T-helper 2 cell treated with Interferon-gamma antibody and Interleukin-4, amounts not matched to agents 5 μg/mL and 100 μg/mL, for 36 hours (primary cell): ENCODE measurements at regions not wholly inside any gene's neighbourhood (a gene's known extent, or its start where the extent isn't known, plus 50 kb on each side); places are given as distances from the start of the nearest gene placed in this dataset.
"Not testable (repeated sequence)": the region's sequence is repeated elsewhere in the genome, so short reads cannot be mapped to it uniquely, and the experiment has no call there.

Experiments
- DNase-seq: peaks from one replicate; pipeline ENCODE4 v3.0.0; 2021; ENCODE audit warnings: low spot score
- H3K27ac Mint-ChIP-seq: one replicate; pipeline ENCODE4 v1.8.0; 2021; ENCODE audit warnings: mild to moderate bottlenecking, mixed read lengths
- H3K27me3 Mint-ChIP-seq: one replicate; pipeline ENCODE4 v1.8.0; 2021; ENCODE audit warnings: low read depth, mixed read lengths
- H3K36me3 Mint-ChIP-seq: one replicate; pipeline ENCODE4 v1.8.0; 2021; ENCODE audit warnings: low read depth, mixed read lengths
- H3K4me1 Mint-ChIP-seq: one replicate; pipeline ENCODE4 v1.8.0; 2021; ENCODE audit warnings: low read depth, mixed read lengths
- H3K4me3 Mint-ChIP-seq: one replicate; pipeline ENCODE4 v1.8.0; 2022; ENCODE audit warnings: mild to moderate bottlenecking, moderate library complexity, mixed read lengths
- H3K9me3 Mint-ChIP-seq: one replicate; pipeline ENCODE4 v1.8.0; 2021; ENCODE audit warnings: mixed read lengths

DNA sequence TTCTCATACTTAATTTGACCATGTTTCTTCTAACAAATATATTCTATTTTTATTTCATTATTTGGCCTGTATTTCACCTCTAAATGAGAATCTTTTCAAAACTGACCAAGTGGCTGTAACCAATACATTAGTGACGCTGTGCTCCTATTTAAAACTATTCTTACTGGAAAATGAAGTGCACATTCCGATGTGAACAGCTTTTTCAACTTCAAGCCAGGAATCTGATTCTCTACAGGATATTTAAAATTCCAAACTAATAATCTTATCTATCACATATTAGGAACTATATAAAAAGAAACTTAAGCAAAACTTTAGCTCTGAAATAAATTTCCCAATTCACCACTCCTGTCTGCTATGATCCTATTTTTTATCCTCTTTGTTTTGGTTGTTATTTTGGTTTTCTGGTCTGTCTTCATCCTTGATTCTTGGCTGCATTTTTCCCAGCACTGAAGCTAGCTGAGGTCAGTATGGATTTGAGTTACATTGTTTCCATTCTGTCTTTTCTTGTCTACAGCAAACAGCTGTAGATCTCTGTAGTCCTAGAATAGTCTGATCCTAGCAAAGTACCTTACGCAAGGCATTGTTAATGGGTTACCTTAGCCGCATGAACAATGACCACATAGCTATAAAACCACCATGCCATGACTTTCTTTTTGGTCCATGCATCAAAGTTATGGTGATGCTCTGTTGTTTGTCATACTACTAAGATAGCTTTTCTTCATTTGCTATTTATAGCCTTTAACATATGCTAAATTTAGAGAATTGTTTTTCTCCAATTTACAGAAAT, 748.6 kb upstream of the SPRY2 start:
- H3K9me3 Mint-ChIP-seq, result peaks cover 13% of the 10 kb centered on the region
- no peak for DNase-seq
- no peak overlapping the region for H3K4me3 Mint-ChIP-seq
- H3K27me3 Mint-ChIP-seq, result no peaks in the 10 kb centered on the region
- H3K27ac Mint-ChIP-seq, result no peak overlapping the region
- H3K4me1 Mint-ChIP-seq, result no peaks in the 10 kb centered on the region
- H3K36me3 Mint-ChIP-seq, result no peaks in the 10 kb centered on the region

DNA sequence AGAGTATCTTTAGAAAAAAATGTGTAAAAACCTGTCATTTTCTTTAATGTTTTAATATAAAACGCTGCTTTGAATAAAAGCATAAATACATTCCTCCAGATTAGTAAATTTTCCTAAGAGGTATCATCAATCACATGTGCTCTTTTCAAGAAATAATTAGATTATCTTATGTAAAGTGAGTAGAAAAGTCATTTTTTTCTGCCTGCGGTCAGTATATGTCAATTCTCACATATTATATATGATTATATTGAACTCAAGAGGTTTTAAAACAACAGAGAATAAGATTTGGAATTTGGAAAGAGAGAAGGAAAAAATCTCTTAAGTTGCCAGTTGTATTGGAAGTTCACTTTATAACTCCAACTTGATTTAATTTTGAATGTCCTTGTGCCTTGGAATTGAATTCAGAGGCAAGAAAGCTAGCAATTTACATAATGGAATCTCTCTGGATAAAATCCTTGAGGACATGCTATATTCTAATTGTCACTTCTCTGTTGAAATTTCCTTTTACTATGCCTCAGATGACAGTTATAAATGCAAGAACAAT, 740.1 kb upstream of the SPRY2 start:
- Mint-ChIP-seq H3K4me3 (no peak overlapping the region), H3K9me3 (peaks cover 10% of the 10 kb centered on the region), H3K27me3 (no peaks in the 10 kb centered on the region), H3K4me1 (no peaks in the 10 kb centered on the region), H3K36me3 (no peaks in the 10 kb centered on the region), H3K27ac (no peak overlapping the region)
- no peak for DNase-seq

DNA sequence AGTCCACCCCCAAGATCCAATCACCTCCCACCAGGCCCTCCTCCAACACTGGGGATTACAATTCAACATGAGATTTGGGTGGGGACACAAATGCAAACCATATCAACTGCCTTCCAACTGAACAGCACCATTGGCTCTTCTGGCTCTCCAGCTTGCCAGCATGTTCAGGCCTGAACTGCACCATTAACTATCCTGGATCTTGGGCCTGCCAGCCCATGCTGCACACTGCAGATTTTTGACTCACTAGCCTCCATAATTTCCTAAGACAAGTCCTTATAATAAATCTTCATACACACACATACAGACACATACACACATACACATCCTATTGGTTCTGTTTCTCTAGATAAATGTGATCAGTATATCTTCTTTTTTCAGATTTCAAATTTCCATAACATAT, 737.1 kb upstream of the SPRY2 start:
- Mint-ChIP-seq H3K4me1 (no peaks in the 10 kb centered on the region), H3K9me3 (peaks cover 10% of the 10 kb centered on the region), H3K27ac (no peak overlapping the region), H3K27me3 (no peaks in the 10 kb centered on the region), H3K4me3 (no peak overlapping the region), H3K36me3 (no peaks in the 10 kb centered on the region)
- no peak for DNase-seq

DNA sequence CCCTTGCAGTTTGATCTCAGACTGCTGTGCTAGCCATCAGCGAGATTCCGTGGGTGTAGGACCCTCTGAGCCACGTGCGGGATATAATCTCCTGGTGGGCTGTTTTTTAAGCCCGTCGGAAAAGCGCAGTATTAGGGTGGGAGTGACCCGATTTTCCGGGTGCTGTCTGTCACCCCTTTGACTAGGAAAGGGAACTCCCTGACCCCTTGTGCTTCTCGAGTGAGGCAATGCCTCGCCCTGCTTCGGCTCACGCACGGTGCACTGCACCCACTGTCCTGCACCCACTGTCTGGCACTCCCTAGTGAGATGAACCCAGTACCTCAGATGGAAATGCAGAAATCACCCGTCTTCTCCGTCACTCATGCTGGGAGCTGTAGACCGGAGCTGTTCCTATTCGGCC, 728.9 kb upstream of the SPRY2 start:
- H3K9me3 Mint-ChIP-seq, H3K4me1 Mint-ChIP-seq: not testable (repeated sequence)

DNA sequence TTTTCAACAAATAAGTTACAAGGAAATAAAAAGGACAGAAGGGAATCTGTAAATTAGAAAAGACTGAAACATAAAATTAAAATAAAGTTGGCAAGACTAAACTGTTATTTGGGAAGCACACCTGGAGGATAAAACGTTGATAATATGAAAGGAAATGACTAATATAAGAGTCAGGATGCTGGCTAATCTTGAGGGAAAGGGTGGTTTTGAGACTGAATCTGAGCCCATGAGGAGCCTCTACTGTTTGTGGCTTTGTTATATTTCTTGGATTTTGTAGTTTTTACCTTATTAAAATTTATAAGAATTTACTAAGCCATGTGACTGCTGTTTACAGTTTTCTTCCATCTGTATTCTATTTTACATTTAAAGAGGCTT, 718.0 kb upstream of the SPRY2 start:
- H3K27ac Mint-ChIP-seq, result no peak overlapping the region

More for the DNA sequence above, 728.9 kb upstream of the SPRY2 start:
- H3K36me3 Mint-ChIP-seq, DNase-seq, H3K4me3 Mint-ChIP-seq, H3K27ac Mint-ChIP-seq, H3K27me3 Mint-ChIP-seq: not testable (repeated sequence)

DNA sequence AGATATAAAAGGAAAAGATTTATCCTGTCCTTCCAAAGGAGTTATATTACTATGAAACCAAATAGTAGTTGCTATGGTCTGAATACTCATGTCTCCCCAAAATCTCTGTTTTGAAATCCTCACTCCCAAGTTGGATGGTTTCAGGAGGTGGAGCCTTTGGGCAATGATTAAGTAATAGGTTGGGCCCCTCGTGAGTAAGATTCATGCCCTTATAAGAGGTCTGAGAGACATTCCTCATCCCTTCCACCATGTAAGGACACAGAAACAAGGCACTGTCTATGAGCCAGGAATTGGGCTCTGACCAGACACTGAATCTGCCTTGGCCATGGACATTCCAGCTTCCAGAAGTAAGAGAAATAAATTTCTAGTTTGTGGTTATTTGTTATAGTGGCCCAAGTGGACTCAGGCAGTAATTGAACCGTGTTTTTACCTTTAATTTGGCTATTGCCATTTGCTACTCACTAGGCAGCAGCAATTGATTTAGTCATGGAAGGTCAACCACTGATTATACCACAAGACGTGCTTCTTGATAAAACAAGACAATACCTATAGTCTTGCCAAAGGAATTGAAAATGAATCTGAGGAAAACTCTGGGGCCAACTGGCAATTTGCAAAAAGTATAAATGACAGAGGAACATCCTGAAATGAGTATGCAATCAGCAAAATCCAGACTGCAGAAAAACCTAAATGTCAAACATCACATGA, 717.4 kb upstream of the SPRY2 start:
- no peaks in the 10 kb centered on the region for H3K27me3 Mint-ChIP-seq
- no peak overlapping the region for H3K4me3 Mint-ChIP-seq
- no peaks in the 10 kb centered on the region for H3K9me3 Mint-ChIP-seq
- H3K36me3 Mint-ChIP-seq, result no peaks in the 10 kb centered on the region
- DNase-seq, result no peak
- no peaks in the 10 kb centered on the region for H3K4me1 Mint-ChIP-seq
- H3K27ac Mint-ChIP-seq, result no peak overlapping the region

More for the DNA sequence above, 718.0 kb upstream of the SPRY2 start:
- H3K27me3 Mint-ChIP-seq, result no peaks in the 10 kb centered on the region
- no peak for DNase-seq
- no peaks in the 10 kb centered on the region for H3K9me3 Mint-ChIP-seq
- no peak overlapping the region for H3K4me3 Mint-ChIP-seq
- H3K4me1 Mint-ChIP-seq, result no peaks in the 10 kb centered on the region
- no peaks in the 10 kb centered on the region for H3K36me3 Mint-ChIP-seq

DNA sequence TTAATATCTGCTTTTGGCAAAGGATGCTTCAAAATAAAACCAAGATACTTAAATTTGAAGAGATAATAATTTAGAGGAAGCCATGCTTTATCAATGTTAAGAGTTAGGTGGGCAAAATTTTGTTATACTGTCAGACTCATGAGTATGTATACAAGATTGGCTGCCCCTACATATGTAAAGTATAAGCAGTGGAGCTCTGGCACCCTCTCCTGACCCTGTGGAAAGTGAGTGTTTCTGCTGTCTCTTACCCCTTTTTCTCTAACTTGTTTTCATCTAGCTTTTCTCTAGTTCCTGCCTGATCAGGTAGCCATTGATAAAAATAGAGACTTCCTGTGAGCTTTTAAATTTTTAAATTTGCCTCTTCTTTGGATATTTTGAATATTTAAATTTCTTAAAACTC, 710.9 kb upstream of the SPRY2 start:
- Mint-ChIP-seq H3K36me3 (no peaks in the 10 kb centered on the region), H3K4me3 (no peak overlapping the region), H3K9me3 (peaks cover 3% of the 10 kb centered on the region), H3K4me1 (no peaks in the 10 kb centered on the region), H3K27ac (no peak overlapping the region), H3K27me3 (no peaks in the 10 kb centered on the region)
- DNase-seq, result no peak

DNA sequence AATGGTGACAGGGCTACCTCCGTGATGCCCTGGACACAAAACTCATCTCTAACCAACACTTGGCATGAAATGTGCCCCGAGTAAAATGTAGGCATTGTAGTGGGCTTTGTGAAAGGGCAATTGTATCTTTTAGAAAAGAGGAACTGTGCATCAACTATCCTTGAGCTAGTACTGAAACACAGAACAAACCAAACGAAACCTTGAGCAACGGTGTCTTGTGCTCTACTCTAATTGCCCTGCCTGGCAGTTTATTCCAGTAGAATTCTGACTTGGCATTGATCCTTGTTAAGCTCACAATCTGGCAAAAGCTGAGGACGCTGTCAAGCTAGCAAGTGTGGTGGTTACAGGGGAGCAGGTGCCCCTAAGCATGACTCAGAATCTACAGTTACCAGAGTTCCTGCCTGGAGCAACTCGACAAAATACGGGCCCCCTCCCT, 707.1 kb upstream of the SPRY2 start:
- H3K9me3 Mint-ChIP-seq, result peaks cover 3% of the 10 kb centered on the region
- no peak overlapping the region for H3K4me3 Mint-ChIP-seq
- H3K36me3 Mint-ChIP-seq, result no peaks in the 10 kb centered on the region
- no peak for DNase-seq
- H3K27ac Mint-ChIP-seq, result no peak overlapping the region
- H3K27me3 Mint-ChIP-seq, result no peaks in the 10 kb centered on the region
- no peaks in the 10 kb centered on the region for H3K4me1 Mint-ChIP-seq

DNA sequence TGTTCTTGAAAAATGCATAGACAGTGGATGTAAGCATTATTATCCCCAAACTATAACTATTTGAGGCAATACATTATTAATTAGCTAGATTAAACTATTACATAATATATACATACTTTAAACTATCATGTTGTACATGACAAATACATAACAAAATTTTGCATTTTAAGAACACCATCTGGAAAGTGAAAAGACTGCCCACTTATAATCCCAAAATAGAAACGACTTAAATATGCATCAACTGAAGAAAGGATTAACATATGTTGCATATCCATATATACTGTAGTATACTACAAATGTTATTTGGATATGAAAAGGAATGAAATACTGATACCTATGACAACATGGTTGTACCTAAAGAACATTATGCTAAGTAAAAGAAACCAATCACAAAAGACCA, 700.8 kb upstream of the SPRY2 start:
- Mint-ChIP-seq H3K9me3 (peaks cover 18% of the 10 kb centered on the region), H3K27me3 (no peaks in the 10 kb centered on the region), H3K4me3 (no peak overlapping the region), H3K36me3 (no peaks in the 10 kb centered on the region), H3K4me1 (no peaks in the 10 kb centered on the region), H3K27ac (no peak overlapping the region)
- DNase-seq, result no peak

DNA sequence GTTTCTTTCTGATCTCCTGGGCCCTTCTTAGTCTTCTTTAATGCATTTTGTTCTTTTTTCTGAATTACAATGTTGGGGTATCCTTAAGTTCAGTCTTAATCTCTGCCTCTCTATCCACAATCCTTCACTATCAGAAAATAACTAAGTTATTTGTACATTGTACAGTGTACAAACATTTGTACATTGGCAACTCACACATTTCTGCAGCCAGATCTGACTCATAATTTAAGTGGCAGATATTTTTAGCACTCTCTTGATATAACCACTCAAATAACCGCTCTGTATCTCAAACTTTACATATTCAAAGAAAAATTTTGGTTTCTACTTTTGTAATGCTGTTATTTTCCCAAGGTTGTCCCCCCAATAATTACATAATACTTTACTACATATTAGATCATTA, 691.1 kb upstream of the SPRY2 start:
- Mint-ChIP-seq H3K4me1 (no peaks in the 10 kb centered on the region), H3K9me3 (peaks cover 4% of the 10 kb centered on the region), H3K27me3 (no peaks in the 10 kb centered on the region), H3K27ac (no peak overlapping the region), H3K36me3 (no peaks in the 10 kb centered on the region), H3K4me3 (no peak overlapping the region)
- no peak for DNase-seq

DNA sequence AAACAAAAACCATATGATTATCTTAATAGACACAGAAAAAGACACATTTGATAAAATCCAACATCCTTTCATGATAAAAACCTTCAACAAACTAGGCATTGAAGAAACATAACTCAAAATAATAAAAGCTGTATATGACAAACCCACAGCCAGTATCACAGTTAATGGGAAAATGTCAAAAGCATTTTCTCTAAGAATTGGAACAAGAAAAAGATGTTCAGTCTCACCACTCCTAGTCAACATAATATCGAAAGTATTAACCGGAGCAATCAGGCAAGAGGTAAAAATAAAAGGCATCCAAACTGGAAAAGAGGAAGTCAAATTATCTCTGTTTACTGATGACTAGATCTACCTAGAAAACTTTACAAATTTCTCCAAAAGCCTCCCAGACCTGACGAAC, 684.2 kb upstream of the SPRY2 start:
- Mint-ChIP-seq H3K9me3 (peaks cover 3% of the 10 kb centered on the region), H3K4me3 (no peak overlapping the region), H3K27me3 (no peaks in the 10 kb centered on the region), H3K27ac (no peak overlapping the region), H3K36me3 (no peaks in the 10 kb centered on the region), H3K4me1 (no peaks in the 10 kb centered on the region)
- no peak for DNase-seq

DNA sequence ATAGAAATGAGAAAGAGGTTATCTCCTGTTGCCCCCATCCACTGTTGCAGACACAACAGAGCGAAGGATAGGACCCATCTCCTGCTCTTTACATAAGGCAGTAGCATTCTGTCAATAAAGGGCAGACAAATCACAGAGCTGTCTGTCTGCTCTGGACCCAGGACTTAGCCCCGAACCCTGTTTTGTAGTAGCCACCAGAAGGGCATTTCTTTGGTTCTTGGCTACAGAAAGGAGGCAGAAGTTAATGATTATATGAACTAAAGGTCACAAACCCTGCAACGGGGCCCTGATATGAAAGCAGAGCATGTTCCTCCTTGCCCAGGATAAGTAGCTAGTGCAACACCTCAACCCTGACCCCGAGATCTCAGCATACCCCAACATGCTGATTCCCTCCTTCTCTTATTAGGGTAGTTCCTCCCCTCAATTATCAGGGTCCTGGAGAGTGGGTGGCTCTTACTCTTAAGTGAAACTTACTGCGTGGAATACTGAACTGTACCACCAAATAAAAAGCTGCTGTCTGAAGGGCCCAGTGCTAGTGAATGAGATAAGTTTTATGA, 680.4 kb upstream of the SPRY2 start:
- no peaks in the 10 kb centered on the region for H3K36me3 Mint-ChIP-seq

DNA sequence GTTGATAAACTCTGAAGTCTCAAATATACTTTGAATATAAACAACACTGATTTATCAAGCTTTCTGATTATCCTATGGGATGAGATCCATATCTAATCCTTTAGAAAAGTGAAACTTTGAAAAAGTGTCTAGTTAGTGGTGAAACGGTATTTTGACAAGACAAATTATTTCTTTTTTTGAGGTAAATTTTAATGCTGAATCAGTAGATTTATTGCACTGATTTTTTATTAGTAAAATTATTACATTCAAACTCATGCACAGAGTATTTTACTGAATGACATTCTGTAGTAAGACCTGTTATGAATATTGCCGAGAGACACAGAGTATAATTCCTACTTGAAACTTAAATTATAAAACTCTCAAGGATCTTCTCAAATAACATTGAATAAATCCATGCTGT, 679.1 kb upstream of the SPRY2 start:
- Mint-ChIP-seq H3K9me3 (peaks cover 3% of the 10 kb centered on the region), H3K4me3 (no peak overlapping the region), H3K27me3 (no peaks in the 10 kb centered on the region), H3K27ac (no peak overlapping the region), H3K4me1 (no peaks in the 10 kb centered on the region), H3K36me3 (no peaks in the 10 kb centered on the region)
- DNase-seq, result no peak

More for the DNA sequence above, 680.4 kb upstream of the SPRY2 start:
- no peak for DNase-seq
- Mint-ChIP-seq H3K27ac (no peak overlapping the region), H3K27me3 (no peaks in the 10 kb centered on the region), H3K9me3 (peaks cover 3% of the 10 kb centered on the region), H3K4me3 (no peak overlapping the region), H3K4me1 (no peaks in the 10 kb centered on the region)

DNA sequence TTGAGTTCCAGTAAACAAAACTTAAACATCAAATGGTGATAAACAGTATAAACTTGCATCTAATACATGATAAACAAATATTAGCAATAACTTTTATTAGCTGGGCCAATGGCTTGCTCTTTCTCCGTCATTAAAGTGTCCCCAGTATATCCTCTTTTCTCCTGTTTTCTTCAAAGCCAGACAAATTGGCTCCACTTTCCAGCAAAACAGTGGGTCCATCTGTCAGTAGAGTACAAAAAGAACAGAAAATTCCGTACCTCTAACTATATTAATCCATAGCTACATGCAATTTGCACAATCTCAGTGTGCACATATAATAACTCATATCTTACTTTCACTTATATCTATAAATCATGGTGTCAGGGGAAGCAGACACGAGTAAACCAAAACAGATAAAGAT, 678.0 kb upstream of the SPRY2 start:
- no peaks in the 10 kb centered on the region for H3K4me1 Mint-ChIP-seq
- H3K4me3 Mint-ChIP-seq, result no peak overlapping the region
- H3K36me3 Mint-ChIP-seq, result no peaks in the 10 kb centered on the region
- H3K27me3 Mint-ChIP-seq, result no peaks in the 10 kb centered on the region
- no peak for DNase-seq
- H3K9me3 Mint-ChIP-seq, result peaks cover 3% of the 10 kb centered on the region
- H3K27ac Mint-ChIP-seq, result no peak overlapping the region
